GM12878 (cell line): ENCODE measurements at regions not wholly inside any gene's neighbourhood (a gene's known extent, or its start where the extent isn't known, plus 50 kb on each side); places are given as distances from the start of the nearest gene placed in this dataset.

Source experiments
- ATAC-seq: fragments of 200-7000 bp; cut with Tn5 transposase; 3 replicates; pipeline ENCODE4 v1.9.1; 2020; ENCODE audit warnings: mild to moderate bottlenecking, moderate library complexity
- BruUV-seq: library from RNA; stranded (reverse); fragments of 400-500 nt; replicated peaks from 2 replicates; lab custom pipeline; 2021; lab: Mats Ljungman, UMichigan
- CTCF ChIA-PET: fragments of 300-600 bp; sonication (Branson Sonifier 250); formaldehyde crosslinking; extraction: SDS; loops from one replicate; lab custom pipeline; 2021; ENCODE audit warnings: inconsistent platforms; lab: Yijun Ruan, JAX
- POLR2A ChIA-PET: fragments of 350-600 bp; formaldehyde crosslinking; extraction: SDS; loops from one replicate; lab custom pipeline; 2021; ENCODE audit warnings: inconsistent platforms; lab: Charles Lee
- RAD21 ChIA-PET: fragments of 300-600 bp; sonication (Branson Sonifier 250); formaldehyde crosslinking; loops from one replicate; lab custom pipeline; 2023; ENCODE audit warnings: antibody characterized with exemption; ENCODE audit not compliant: unreplicated experiment; lab: Charles Lee
- SMC1A ChIA-PET: fragments of 300-600 bp; sonication (Branson Sonifier 250); formaldehyde crosslinking; loops from one replicate; lab custom pipeline; 2023; ENCODE audit not compliant: unreplicated experiment, uncharacterized antibody; lab: Charles Lee
- DNase-seq: peaks from one replicate; pipeline ENCODE4 v3.0.0-alpha.2; 2011; ENCODE audit warnings: low read depth, low spot score
- FAIRE-seq: peaks from 3 replicates; lab custom pipeline; 2011; peaks lifted over from hg19 to GRCh38; lab: Jason Lieb, UNC
- H2AFZ ChIP-seq: 2 replicates; pipeline ENCODE4 v1.6.0; 2011; ENCODE audit warnings: low read depth, low read length, control low read depth; ENCODE audit not compliant: control insufficient read depth
- H3K27ac ChIP-seq: 2 replicates; pipeline ENCODE4 v1.5.1; 2011; ENCODE audit warnings: control low read depth; ENCODE audit not compliant: control insufficient read depth, insufficient read depth
- H3K27me3 ChIP-seq, 2 experiments: replicated peaks in 1 of 2; 2 replicates each; pipeline versions ENCODE4 v1.6.0 to v1.6.1; 2011; ENCODE audit warnings: low read length in 1 of 2; ENCODE audit not compliant: control insufficient read depth in 2 of 2, insufficient read depth in 2 of 2
- H3K36me3 ChIP-seq, 2 experiments: 2 replicates each; pipeline ENCODE4 v1.5.1; 2011; ENCODE audit warnings: low read length in 1 of 2; ENCODE audit not compliant: control insufficient read depth in 2 of 2, insufficient read depth in 2 of 2
- H3K4me1 ChIP-seq: 2 replicates; pipeline ENCODE4 v1.6.1; 2011; ENCODE audit warnings: mild to moderate bottlenecking, low read length, moderate library complexity, mixed read lengths; ENCODE audit not compliant: control insufficient read depth, insufficient read depth
- H3K4me2 ChIP-seq: 2 replicates; pipeline ENCODE4 v1.6.0; 2011; ENCODE audit warnings: control low read depth; ENCODE audit not compliant: control insufficient read depth, insufficient read depth
- H3K4me3 ChIP-seq: fragments of 200-600 bp; sonication (generic); 2 replicates; pipeline ENCODE4 v1.5.1; 2016
- H3K79me2 ChIP-seq: 2 replicates; pipeline ENCODE4 v1.6.0; 2011; ENCODE audit warnings: low read length; ENCODE audit not compliant: control insufficient read depth, insufficient read depth
- H3K9ac ChIP-seq: 2 replicates; pipeline ENCODE4 v1.8.0; 2011; ENCODE audit warnings: low read length, control low read depth, mixed read lengths; ENCODE audit not compliant: control insufficient read depth, insufficient read depth
- H3K9me3 ChIP-seq: replicated peaks from 3 replicates; pipeline ENCODE4 v1.5.1; 2011; ENCODE audit warnings: mild to moderate bottlenecking, low read length; ENCODE audit not compliant: control insufficient read depth, insufficient read depth
- H4K20me1 ChIP-seq: 2 replicates; pipeline ENCODE4 v1.6.0; 2011; ENCODE audit not compliant: control insufficient read depth, insufficient read depth
- ASH2L ChIP-seq: fragments of 300-600, 200-600 bp; sonication (generic); IDR thresholded peaks from 2 replicates; pipeline ENCODE4 v1.6.1; 2017; ENCODE audit warnings: low read depth, mild to moderate bottlenecking, borderline replicate concordance
- MTA3 ChIP-seq: IDR thresholded peaks from 2 replicates; pipeline ENCODE4 v1.6.1; 2012; ENCODE audit warnings: low read length, inconsistent platforms, borderline replicate concordance
- RAD21 ChIP-seq: IDR thresholded peaks from 2 replicates; pipeline ENCODE4 v1.6.1; 2011; ENCODE audit warnings: mild to moderate bottlenecking, low read depth, low read length, moderate library complexity; ENCODE audit not compliant: insufficient read depth
- WGBS: methylation state at CpG from one replicate; pipeline ENCODE4 v1.1.6; 2016; ENCODE audit warnings: low lambda C conversion rate; ENCODE audit not compliant: insufficient replicate concordance, insufficient coverage; ENCODE audit errors: missing lambda C conversion rate; 5-methylcytosine and 5-hydroxymethylcytosine counted together
- in situ Hi-C: fragments of 300-500 bp; cut with MboI; formaldehyde crosslinking; loops from 9 replicates; pipeline ENCODE4 v1.14.3; 2018; ENCODE audit warnings: mixed read lengths
- intact Hi-C: fragments of 100-400 bp; cut with micrococcal nuclease; formaldehyde crosslinking; loops from one replicate; pipeline ENCODE4 v1.14.2; 2022; ENCODE audit not compliant: unreplicated experiment
- TF ChIP-seq, protein P1 (sequence below): fragments of 450-650 bp; IDR thresholded peaks from 2 replicates; pipeline ENCODE4 v1.6.1; 2018; ENCODE audit warnings: borderline replicate concordance, mild to moderate bottlenecking; ENCODE audit not compliant: partially characterized antibody

DNA sequence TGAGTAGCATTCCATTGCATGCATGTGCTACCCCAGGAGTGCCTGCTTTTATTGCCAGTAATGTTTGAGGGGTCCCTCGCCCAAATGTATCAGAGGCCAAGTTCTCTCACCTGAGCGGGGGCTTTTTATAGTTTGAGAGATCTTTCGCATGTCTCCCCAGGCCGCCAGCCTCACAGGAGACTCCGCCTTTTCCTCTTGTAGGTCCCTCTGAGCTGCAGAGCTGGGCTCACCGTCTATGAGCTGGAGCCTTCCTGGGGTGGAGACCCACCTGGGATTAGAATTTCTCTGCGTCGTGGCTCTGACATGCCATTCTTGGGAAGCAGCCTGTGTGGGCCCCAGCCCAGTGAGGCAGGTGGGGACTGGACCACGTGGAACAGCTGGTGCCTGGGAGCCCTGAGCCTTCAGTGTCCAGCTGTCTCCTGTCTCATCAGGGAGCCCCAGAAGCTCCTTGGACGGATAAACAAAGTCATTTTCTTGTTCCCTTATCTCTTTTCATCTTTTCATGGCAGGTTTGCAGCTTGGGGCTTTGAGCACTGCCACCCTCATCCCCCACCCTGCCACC is 261.7 kb upstream of the CRY1 start (continued):
- TF ChIP-seq MTA3, result no peak

DNA sequence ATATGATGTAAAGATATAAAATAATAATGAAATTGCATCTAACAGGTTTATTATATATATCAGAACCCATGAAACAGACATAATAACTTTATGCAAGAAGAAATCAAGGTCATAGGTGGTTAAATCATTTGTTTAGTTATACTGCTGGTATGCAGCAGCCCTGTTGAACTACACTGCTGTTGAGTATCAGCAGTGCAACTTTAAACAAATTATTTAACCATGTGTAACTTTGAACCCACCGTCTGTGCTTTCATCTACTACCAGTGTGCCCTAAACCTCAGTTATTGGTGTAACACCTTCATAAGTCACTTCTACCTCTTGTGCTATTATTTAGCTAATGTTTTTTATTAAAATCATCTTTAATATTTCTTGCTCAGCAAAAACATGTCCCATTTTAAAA is 262.3 kb upstream of the CRY1 start:
- H3K79me2 ChIP-seq, result no peaks in the 10 kb centered on the region
- intact Hi-C loops (no loop called here), in situ Hi-C loops (no loop called here)
- H3K9me3 ChIP-seq, result no peaks in the 10 kb centered on the region
- no peaks in the 10 kb centered on the region for H3K4me1 ChIP-seq
- ATAC-seq (no peak), FAIRE-seq (no peak), DNase-seq (no peak)
- RAD21 ChIA-PET, result no interaction called here
- H2AFZ ChIP-seq, result no peak overlapping the region
- BruUV-seq, result no TSS peak
- H3K4me3 ChIP-seq, result no peak overlapping the region
- no peak overlapping the region for H3K9ac ChIP-seq
- WGBS, result 5% methylated on average over 1 of the region's 1 CpG
- H3K27me3 ChIP-seq, result peaks cover 0 to 4% of the 10 kb centered on the region in 2 experiments; a peak in 1 of 4 replicates
- TF ChIP-seq RAD21 (no peak), ASH2L (no peak)
- TF ChIP-seq, protein P1, sequence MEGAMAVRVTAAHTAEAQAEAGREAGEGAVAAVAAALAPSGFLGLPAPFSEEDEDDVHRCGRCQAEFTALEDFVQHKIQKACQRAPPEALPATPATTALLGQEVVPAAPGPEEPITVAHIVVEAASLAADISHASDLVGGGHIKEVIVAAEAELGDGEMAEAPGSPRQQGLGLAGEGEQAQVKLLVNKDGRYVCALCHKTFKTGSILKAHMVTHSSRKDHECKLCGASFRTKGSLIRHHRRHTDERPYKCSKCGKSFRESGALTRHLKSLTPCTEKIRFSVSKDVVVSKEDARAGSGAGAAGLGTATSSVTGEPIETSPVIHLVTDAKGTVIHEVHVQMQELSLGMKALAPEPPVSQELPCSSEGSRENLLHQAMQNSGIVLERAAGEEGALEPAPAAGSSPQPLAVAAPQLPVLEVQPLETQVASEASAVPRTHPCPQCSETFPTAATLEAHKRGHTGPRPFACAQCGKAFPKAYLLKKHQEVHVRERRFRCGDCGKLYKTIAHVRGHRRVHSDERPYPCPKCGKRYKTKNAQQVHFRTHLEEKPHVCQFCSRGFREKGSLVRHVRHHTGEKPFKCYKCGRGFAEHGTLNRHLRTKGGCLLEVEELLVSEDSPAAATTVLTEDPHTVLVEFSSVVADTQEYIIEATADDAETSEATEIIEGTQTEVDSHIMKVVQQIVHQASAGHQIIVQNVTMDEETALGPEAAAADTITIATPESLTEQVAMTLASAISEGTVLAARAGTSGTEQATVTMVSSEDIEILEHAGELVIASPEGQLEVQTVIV, result no peak
- no peaks in the 10 kb centered on the region for H3K36me3 ChIP-seq
- no peak overlapping the region for H3K27ac ChIP-seq
- H4K20me1 ChIP-seq, result 0 out of 2 replicates have a peak, but pooled peaks cover 2% of the 10 kb centered on the region
- SMC1A ChIA-PET, result no interaction called here
- CTCF ChIA-PET, result interaction anchor here (1.6 kb wide), 1 partner anchor 11 kb away, joined by 5 read pairs; no protein-coding TSS in a partner anchor
- H3K4me2 ChIP-seq, result no peak overlapping the region
- POLR2A ChIA-PET, result no interaction called here
